Fibroblast of skin of abdomen (primary cell): ENCODE measurements at regions not wholly inside any gene's neighbourhood (a gene's known extent, or its start where the extent isn't known, plus 50 kb on each side); places are given as distances from the start of the nearest gene placed in this dataset.
A peak's percentile ranks its signal among the peaks of the same experiment; 100 is the strongest.
"Not testable (repeated sequence)": the region's sequence is repeated elsewhere in the genome, so short reads cannot be mapped to it uniquely, and the experiment has no call there.

Source experiments
- DNase-seq: peaks from one replicate; pipeline ENCODE4 v3.0.0-alpha.2; 2013

GRCh38 chr7:81213394-81213793 is 294.5 kb upstream of the SEMA3C start:
- DNase-seq: no peak

GRCh38 chr7:81211934-81212320 is 293.1 kb upstream of the SEMA3C start:
- DNase-seq: no peak

- DNase-seq: peak; percentile 82
Observed at GRCh38 chr7:81211204-81211933, 292.5 kb upstream of the SEMA3C start.

GRCh38 chr7:81210137-81211064 is 291.6 kb upstream of the SEMA3C start:
- peak; percentile 65 for DNase-seq

GRCh38 chr7:81209059-81209458 is 290.2 kb upstream of the SEMA3C start:
- DNase-seq: no peak

- DNase-seq: no peak
Observed at GRCh38 chr7:81207801-81208200, 288.9 kb upstream of the SEMA3C start.

- no peak for DNase-seq
Observed at GRCh38 chr7:81206667-81207360, 288.0 kb upstream of the SEMA3C start.

GRCh38 chr7:81206217-81206616 is 287.4 kb upstream of the SEMA3C start:
- no peak for DNase-seq

GRCh38 chr7:81201188-81201587 is 282.3 kb upstream of the SEMA3C start:
- no peak for DNase-seq

GRCh38 chr7:81198766-81199165 is 279.9 kb upstream of the SEMA3C start:
- DNase-seq: no peak

- DNase-seq: no peak
Observed at GRCh38 chr7:81197266-81197665, 278.4 kb upstream of the SEMA3C start.

GRCh38 chr7:81195033-81195432 is 276.2 kb upstream of the SEMA3C start:
- DNase-seq: no peak

- peak; percentile 50 for DNase-seq
Observed at GRCh38 chr7:81190997-81191768, 272.3 kb upstream of the SEMA3C start.

- DNase-seq: no peak
Observed at GRCh38 chr7:81187753-81188152, 268.9 kb upstream of the SEMA3C start.

GRCh38 chr7:81186691-81187090 is 267.8 kb upstream of the SEMA3C start:
- DNase-seq: peak; percentile 44

GRCh38 chr7:81185072-81185471 is 266.2 kb upstream of the SEMA3C start:
- no peak for DNase-seq

- no peak for DNase-seq
Observed at GRCh38 chr7:81183326-81183725, 264.5 kb upstream of the SEMA3C start.

- DNase-seq: not testable (repeated sequence)
Observed at GRCh38 chr7:81182056-81182455, 263.2 kb upstream of the SEMA3C start.

- DNase-seq: no peak
Observed at GRCh38 chr7:81181066-81181465, 262.2 kb upstream of the SEMA3C start.

GRCh38 chr7:81180573-81180972 is 261.7 kb upstream of the SEMA3C start:
- DNase-seq: no peak

- peak; percentile 33 for DNase-seq
Observed at GRCh38 chr7:81175275-81175940, 256.6 kb upstream of the SEMA3C start.

- DNase-seq: peak; percentile 79
Observed at GRCh38 chr7:81173766-81174281, 255.0 kb upstream of the SEMA3C start.
